ENCODE measurements at regions not wholly inside any gene's neighbourhood (a gene's known extent, or its start where the extent isn't known, plus 50 kb on each side); places are given as distances from the start of the nearest gene placed in this dataset.

DNA sequence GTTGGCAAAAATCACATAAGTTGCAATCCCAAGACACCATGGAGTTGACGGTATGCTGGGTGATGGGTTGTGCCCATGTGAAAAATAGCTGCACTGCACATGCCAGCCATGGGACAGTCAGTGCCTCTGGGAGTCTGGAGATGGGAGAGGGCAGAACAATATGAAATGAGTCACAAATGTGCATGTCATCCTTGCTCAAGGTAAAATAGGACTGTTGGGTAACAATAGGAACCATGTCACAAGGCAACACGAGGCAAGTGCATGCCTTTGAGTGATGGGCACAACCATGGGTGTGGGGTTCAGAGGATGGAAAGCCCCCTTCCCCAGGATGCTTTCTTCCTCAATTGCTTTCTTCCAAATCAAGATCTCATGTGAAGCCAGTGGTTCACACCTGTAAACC, 70.5 kb upstream of the PIM1 start:
- no peaks in the 10 kb centered on the region for H3K36me3 Mint-ChIP-seq (ENCODE audit: low read depth)
- H3K27me3 Mint-ChIP-seq, result no peaks in the 10 kb centered on the region
- DNase-seq (no peak), ATAC-seq (no peak)
- H3K9me3 Mint-ChIP-seq, result no peaks in the 10 kb centered on the region
- no peak overlapping the region for H3K27ac Mint-ChIP-seq
- peaks cover 24% of the 10 kb centered on the region for H3K4me1 Mint-ChIP-seq
- no peak overlapping the region for H3K4me3 Mint-ChIP-seq

DNA sequence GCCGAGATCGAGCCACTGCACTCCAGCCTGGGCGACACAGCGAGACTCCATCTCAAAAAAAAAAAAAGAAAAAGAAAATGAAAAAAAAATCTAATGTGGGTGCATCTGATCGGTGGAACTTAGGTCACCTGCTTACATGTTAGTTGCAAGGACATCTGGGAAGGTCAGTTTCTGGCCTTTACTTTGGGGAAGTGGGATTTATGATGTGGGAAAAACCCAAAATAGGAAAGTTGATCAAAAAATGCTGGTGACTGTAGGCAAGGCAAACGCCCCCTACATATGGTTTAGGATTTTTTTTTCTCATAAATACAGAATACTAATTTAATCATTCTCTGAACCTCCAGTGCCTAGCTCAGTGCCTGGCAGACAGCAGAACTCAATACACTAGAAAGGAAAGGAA, 69.2 kb upstream of the PIM1 start:
- ATAC-seq (no peak), DNase-seq (no peak)
- no peaks in the 10 kb centered on the region for H3K27me3 Mint-ChIP-seq
- H3K27ac Mint-ChIP-seq, result no peak overlapping the region
- no peaks in the 10 kb centered on the region for H3K9me3 Mint-ChIP-seq
- no peak overlapping the region for H3K4me3 Mint-ChIP-seq
- peaks cover 24% of the 10 kb centered on the region for H3K4me1 Mint-ChIP-seq
- H3K36me3 Mint-ChIP-seq (ENCODE audit: low read depth), result no peaks in the 10 kb centered on the region

GRCh38 chr6:37101991-37102298, 68.0 kb upstream of the PIM1 start:
- no peaks in the 10 kb centered on the region for H3K36me3 Mint-ChIP-seq (ENCODE audit: low read depth)
- DNase-seq (no peak), ATAC-seq (no peak)
- no peaks in the 10 kb centered on the region for H3K27me3 Mint-ChIP-seq
- H3K4me1 Mint-ChIP-seq, result peaks cover 24% of the 10 kb centered on the region
- H3K27ac Mint-ChIP-seq, result peak overlapping the region; percentile 73
- no peaks in the 10 kb centered on the region for H3K9me3 Mint-ChIP-seq
- peak overlapping the region; percentile 36 for H3K4me3 Mint-ChIP-seq

GRCh38 chr6:37102299-37103168, 67.4 kb upstream of the PIM1 start:
- Mint-ChIP-seq H3K4me1 (peaks cover 26% of the 10 kb centered on the region), H3K27ac (peak overlapping the region; percentile 81), H3K9me3 (no peaks in the 10 kb centered on the region), H3K27me3 (no peaks in the 10 kb centered on the region), H3K36me3 (ENCODE audit: low read depth) (no peaks in the 10 kb centered on the region), H3K4me3 (peak overlapping the region; percentile 67)
- ATAC-seq, result peak; percentile 94
- DNase-seq, result peak; percentile 73

DNA sequence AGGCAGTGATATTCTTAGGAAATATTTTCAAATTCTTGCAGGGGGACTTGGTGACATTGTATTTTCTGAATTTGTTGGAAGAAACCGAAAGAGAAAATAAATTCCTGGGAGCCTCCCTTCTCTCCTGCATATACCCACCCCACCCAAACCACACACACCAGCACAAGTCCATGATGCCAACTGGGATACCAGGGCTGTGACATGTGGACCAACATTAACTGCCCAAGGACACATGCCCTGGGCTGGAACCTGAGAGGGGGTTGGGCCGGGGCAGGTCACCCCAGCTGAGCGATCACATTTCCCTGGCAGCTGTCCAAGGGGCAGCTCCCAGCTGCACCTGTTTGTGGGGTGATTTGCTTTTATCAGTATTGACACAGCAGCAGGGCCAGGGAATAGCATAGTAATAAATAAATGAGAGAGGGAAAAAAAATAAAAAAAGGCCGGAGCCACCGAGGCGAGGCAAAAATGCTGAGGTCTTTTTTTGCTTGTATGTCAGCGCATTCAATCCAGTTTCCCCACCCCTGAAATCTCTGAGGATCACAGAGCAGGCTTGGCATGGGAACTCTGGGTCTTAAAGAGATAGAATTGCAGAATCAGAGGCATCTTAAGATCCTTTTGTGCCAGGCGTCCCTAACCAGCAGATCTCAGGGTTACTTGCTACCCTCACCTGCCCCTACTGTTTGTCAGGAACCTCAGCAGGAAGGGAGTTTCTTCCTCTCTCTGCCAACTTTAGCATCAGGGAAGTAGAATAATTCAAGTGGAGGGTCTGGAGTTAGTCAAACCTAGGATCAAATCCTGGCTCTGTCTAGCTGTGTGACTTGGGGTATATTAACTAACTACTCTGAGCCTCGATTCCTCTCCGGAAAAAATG, 66.5 kb upstream of the PIM1 start:
- Mint-ChIP-seq H3K9me3 (no peaks in the 10 kb centered on the region), H3K27ac (peak overlapping the region; percentile 81), H3K36me3 (ENCODE audit: low read depth) (no peaks in the 10 kb centered on the region), H3K27me3 (no peaks in the 10 kb centered on the region), H3K4me3 (peak overlapping the region; percentile 67), H3K4me1 (peaks cover 26% of the 10 kb centered on the region)
- ATAC-seq, result no peak
- DNase-seq, result peak; percentile 25

GRCh38 chr6:37104824-37105147, 65.2 kb upstream of the PIM1 start:
- H3K9me3 Mint-ChIP-seq, result no peaks in the 10 kb centered on the region
- peaks cover 26% of the 10 kb centered on the region for H3K4me1 Mint-ChIP-seq
- no peak overlapping the region for H3K4me3 Mint-ChIP-seq
- DNase-seq (no peak), ATAC-seq (no peak)
- H3K27ac Mint-ChIP-seq, result no peak overlapping the region
- H3K27me3 Mint-ChIP-seq, result no peaks in the 10 kb centered on the region
- no peaks in the 10 kb centered on the region for H3K36me3 Mint-ChIP-seq (ENCODE audit: low read depth)

DNA sequence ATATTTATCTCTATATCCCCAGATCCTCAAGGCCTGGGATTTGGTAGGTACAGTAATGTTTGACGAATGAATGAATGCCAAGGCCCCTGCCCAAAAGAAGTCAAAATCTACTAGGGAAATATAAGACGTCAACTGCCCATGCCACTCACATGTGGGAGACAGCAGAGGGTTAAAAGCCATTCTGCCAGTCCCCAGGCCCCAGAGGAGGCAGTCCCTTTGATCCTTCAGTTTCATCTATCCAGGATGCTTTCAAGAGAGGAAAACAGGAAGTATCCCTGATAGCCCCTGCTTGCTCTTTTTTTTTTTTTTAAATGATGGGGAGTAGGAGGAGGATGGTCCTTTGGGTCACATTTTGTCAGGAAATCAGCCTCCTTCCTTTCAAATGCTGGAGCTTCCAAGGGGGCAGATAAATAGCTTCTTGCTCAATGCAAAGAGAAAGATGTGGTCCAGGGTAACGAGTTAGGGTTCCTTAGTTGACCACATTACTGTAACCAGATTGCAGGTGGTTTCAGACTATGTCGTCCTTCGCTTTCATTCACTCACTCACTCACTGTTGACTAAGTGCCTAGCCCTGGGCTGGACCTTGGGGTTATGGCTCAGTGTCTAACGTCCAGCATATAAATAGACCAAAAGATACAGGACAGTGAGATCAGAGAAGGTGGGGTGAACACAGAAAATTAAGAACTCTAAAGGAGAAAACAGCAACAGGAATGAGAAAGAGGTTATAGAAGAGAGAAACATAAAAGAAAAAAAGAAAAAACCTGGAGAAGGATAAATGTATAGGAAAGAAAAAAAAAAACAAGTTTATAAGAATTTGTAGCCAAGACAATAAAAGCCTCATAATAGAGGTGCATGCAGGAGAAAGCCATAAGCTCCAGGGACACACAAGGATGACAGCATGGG, 64.6 kb upstream of the PIM1 start:
- Mint-ChIP-seq H3K36me3 (ENCODE audit: low read depth) (no peaks in the 10 kb centered on the region), H3K27ac (no peak overlapping the region), H3K9me3 (no peaks in the 10 kb centered on the region), H3K4me3 (no peak overlapping the region), H3K27me3 (no peaks in the 10 kb centered on the region), H3K4me1 (peaks cover 30% of the 10 kb centered on the region)
- DNase-seq (no peak), ATAC-seq (no peak)

DNA sequence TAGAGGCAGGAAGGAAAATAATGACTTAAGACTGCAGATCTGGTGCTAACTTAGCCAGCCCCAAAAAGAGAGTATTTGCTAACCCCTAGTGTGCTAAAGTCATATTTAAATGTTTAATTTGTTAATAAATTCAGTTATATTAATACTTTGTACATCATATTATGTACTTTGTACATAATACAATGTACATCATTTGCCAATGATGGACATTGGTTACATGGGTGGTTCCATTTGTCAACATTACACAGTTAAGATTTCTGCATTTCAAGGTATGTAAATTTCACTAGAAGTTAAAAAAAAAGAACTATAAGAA, 63.9 kb upstream of the PIM1 start:
- Mint-ChIP-seq H3K4me3 (no peak overlapping the region), H3K9me3 (no peaks in the 10 kb centered on the region), H3K27me3 (no peaks in the 10 kb centered on the region), H3K4me1 (peaks cover 37% of the 10 kb centered on the region), H3K36me3 (ENCODE audit: low read depth) (no peaks in the 10 kb centered on the region), H3K27ac (no peak overlapping the region)
- ATAC-seq (no peak), DNase-seq (no peak)

GRCh38 chr6:37106554-37106953, 63.4 kb upstream of the PIM1 start:
- H3K4me1 Mint-ChIP-seq, result peaks cover 38% of the 10 kb centered on the region
- no peaks in the 10 kb centered on the region for H3K9me3 Mint-ChIP-seq
- no peaks in the 10 kb centered on the region for H3K36me3 Mint-ChIP-seq (ENCODE audit: low read depth)
- no peak overlapping the region for H3K27ac Mint-ChIP-seq
- DNase-seq (no peak), ATAC-seq (no peak)
- no peaks in the 10 kb centered on the region for H3K27me3 Mint-ChIP-seq
- H3K4me3 Mint-ChIP-seq, result no peak overlapping the region

- Mint-ChIP-seq H3K27ac (no peak overlapping the region), H3K27me3 (no peaks in the 10 kb centered on the region), H3K9me3 (no peaks in the 10 kb centered on the region), H3K4me3 (no peak overlapping the region), H3K4me1 (peaks cover 36% of the 10 kb centered on the region), H3K36me3 (ENCODE audit: low read depth) (no peaks in the 10 kb centered on the region)
- no peak for DNase-seq
- no peak for ATAC-seq
Observed at GRCh38 chr6:37106982-37107491, 62.9 kb upstream of the PIM1 start.

DNA sequence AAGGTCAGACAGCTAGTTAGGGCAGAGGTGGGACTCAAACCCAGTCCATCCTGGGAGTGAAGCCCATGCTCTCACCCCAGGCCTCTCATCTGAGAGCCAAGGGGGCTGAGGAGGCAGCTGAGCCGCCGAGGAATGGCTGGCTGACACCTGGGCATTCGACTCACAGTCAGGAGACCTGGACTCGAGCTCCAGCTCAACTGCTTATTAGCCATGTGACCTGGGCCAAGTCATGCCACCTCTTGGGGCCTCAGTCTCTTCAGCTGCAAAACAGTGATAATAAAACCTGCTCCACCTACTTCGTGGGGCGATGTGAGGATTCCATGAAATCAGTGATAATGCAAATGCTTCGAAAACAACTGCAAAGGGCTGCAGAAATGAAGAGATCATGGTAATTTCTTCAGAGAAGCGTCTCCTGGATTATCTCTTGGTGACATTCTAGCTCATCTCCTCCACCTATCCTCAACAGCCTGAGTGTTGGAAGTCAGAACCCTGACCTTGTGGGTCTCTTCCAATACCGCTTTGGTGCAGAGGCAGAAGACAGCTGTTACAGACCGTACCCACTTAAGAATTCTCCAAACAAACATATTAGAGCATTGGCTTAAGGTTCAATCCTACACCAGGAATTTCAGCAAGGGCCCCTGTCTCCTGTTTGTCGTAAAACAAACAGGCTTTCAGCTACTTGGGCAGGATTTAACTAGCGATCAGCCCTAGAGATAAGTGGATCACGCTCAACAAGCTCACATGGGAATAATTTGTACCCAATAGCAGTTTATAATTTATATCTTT, 60.0 kb upstream of the PIM1 start:
- peak overlapping the region; percentile 59 for H3K27ac Mint-ChIP-seq
- H3K4me3 Mint-ChIP-seq, result no peak overlapping the region
- H3K27me3 Mint-ChIP-seq, result no peaks in the 10 kb centered on the region

GRCh38 chr6:37110500-37111461, 59.2 kb upstream of the PIM1 start:
- DNase-seq, result no peak
- peak overlapping the region; percentile 59 for H3K27ac Mint-ChIP-seq
- no peaks in the 10 kb centered on the region for H3K36me3 Mint-ChIP-seq (ENCODE audit: low read depth)
- no peak overlapping the region for H3K4me3 Mint-ChIP-seq
- H3K27me3 Mint-ChIP-seq, result no peaks in the 10 kb centered on the region
- no peaks in the 10 kb centered on the region for H3K9me3 Mint-ChIP-seq
- H3K4me1 Mint-ChIP-seq, result peaks cover 18% of the 10 kb centered on the region
- peak; percentile 84 for ATAC-seq

More for the DNA sequence above, 60.0 kb upstream of the PIM1 start:
- Mint-ChIP-seq H3K4me1 (peaks cover 18% of the 10 kb centered on the region), H3K36me3 (ENCODE audit: low read depth) (no peaks in the 10 kb centered on the region), H3K9me3 (no peaks in the 10 kb centered on the region)
- no peak for DNase-seq
- no peak for ATAC-seq

DNA sequence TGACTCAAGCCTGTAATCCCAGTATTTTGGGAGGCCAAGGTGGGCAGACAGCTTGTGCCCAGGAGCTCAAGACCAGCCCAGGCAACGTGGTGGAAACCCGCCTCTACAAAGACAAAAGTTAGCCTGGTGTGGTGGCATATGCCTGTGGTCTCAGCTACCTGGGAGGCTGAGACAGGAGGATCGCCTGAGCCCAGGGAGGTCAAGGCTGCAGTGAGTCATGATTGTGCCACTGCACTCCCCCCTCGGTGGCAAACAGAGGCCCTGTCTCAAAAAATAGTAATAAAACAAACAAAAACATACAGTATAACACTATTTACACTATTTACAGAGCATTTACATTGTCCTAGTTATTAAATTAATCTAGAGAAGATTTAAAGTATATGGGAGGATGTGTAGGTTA, 56.0 kb upstream of the PIM1 start:
- H3K27ac Mint-ChIP-seq, result no peak overlapping the region
- peaks cover 17% of the 10 kb centered on the region for H3K4me1 Mint-ChIP-seq
- no peaks in the 10 kb centered on the region for H3K9me3 Mint-ChIP-seq
- ATAC-seq (no peak), DNase-seq (no peak)
- no peak overlapping the region for H3K4me3 Mint-ChIP-seq
- peaks cover 2% of the 10 kb centered on the region for H3K27me3 Mint-ChIP-seq
- no peaks in the 10 kb centered on the region for H3K36me3 Mint-ChIP-seq (ENCODE audit: low read depth)

Data from activated naive CD8-positive, alpha-beta T cell treated with anti-CD3 and anti-CD28 coated beads, Interleukin-2, amount 50 U/mL, for 24 hours (primary cell).